ENCODE measurements at regions not wholly inside any gene's neighbourhood (a gene's known extent, or its start where the extent isn't known, plus 50 kb on each side); places are given as distances from the start of the nearest gene placed in this dataset.

- H2BK15ac ChIP-seq (ENCODE audit: low read length): no peak overlapping the region
- no peak overlapping the region for H3K14ac ChIP-seq (ENCODE audit: low read length)
- no peak overlapping the region for H4K8ac ChIP-seq (ENCODE audit: low read depth, low read length)
- no peak overlapping the region for H2BK12ac ChIP-seq (ENCODE audit: low read length)
- peaks cover 0 to 2% of the 10 kb centered on the region in 2 donors for H3K4me1 ChIP-seq (ENCODE audit: control insufficient read depth in 2 of 2, insufficient read depth in 1 of 2, low read depth in 1 of 2, low read length in 2 of 2)
- no peaks in the 10 kb centered on the region for H3K9me3 ChIP-seq (replicated peaks in 1 of 2; ENCODE audit: control insufficient read depth in 2 of 2, insufficient read depth in 1 of 2, low read depth in 1 of 2, low read length in 2 of 2)
- H3K9ac ChIP-seq (ENCODE audit: low read depth, low read length, poor library complexity): no peak overlapping the region
- no peak overlapping the region for H3K23ac ChIP-seq (ENCODE audit: low read depth, low read length, poor library complexity)
- no CpG with 5 or more reads among the region's 2 CpGs for WGBS, 2 donors (ENCODE audit: extremely low coverage in 2 of 2, insufficient read length in 2 of 2, insufficient replicate concordance in 1 of 2)
- DNase-seq (ENCODE audit: low spot score): no peak
- no peak overlapping the region for H3K27ac ChIP-seq (replicated peaks; ENCODE audit: low read length)
- no peak overlapping the region for H2AFZ ChIP-seq (ENCODE audit: low read length)
- H3K4me3 ChIP-seq (ENCODE audit: low read length in 2 of 2): no peak overlapping the region
- H3K79me1 ChIP-seq (ENCODE audit: low read depth, low read length): no peaks in the 10 kb centered on the region
- no peak overlapping the region for H3K4ac ChIP-seq (ENCODE audit: low read length)
- no peak overlapping the region for H4K91ac ChIP-seq (ENCODE audit: low read depth, low read length, poor library complexity)
- H3K36me3 ChIP-seq (replicated peaks in 1 of 2; ENCODE audit: control insufficient read depth in 2 of 2, insufficient read depth in 2 of 2, low read length in 2 of 2): no peaks in the 10 kb centered on the region
- no peak overlapping the region for H2AK5ac ChIP-seq (ENCODE audit: low read depth, low read length)
- no peak overlapping the region for H3K4me2 ChIP-seq (ENCODE audit: insufficient read depth, low read length, poor library complexity, severe bottlenecking)
- no peak overlapping the region for H3K18ac ChIP-seq (ENCODE audit: low read length)
- no peaks in the 10 kb centered on the region for H3K27me3 ChIP-seq (ENCODE audit: control insufficient read depth in 3 of 3, insufficient read depth in 3 of 3, low read depth in 1 of 3, low read length in 3 of 3)
- no peak overlapping the region for H2BK5ac ChIP-seq (ENCODE audit: low read length)
- no peak overlapping the region for H2BK120ac ChIP-seq (ENCODE audit: low read depth, low read length)
Measured at GRCh38 chr18:43887491-43887890, 610.2 kb upstream of the SYT4 start.

- H4K91ac ChIP-seq (ENCODE audit: low read depth, low read length, poor library complexity): no peak overlapping the region
- no CpG with 5 or more reads among the region's 3 CpGs for WGBS, 2 donors (ENCODE audit: extremely low coverage in 2 of 2, insufficient read length in 2 of 2, insufficient replicate concordance in 1 of 2)
Measured at GRCh38 chr18:43888598-43888997, 611.3 kb upstream of the SYT4 start.

GRCh38 chr18:43893001-43893637, 615.8 kb upstream of the SYT4 start:
- no peak overlapping the region for H2BK15ac ChIP-seq (ENCODE audit: low read length)
- H4K91ac ChIP-seq (ENCODE audit: low read depth, low read length, poor library complexity): no peak overlapping the region
- H2AFZ ChIP-seq (ENCODE audit: low read length): no peak overlapping the region
- H3K14ac ChIP-seq (ENCODE audit: low read length): no peak overlapping the region
- no peak overlapping the region for H2BK120ac ChIP-seq (ENCODE audit: low read depth, low read length)
- H3K27me3 ChIP-seq (ENCODE audit: control insufficient read depth in 3 of 3, insufficient read depth in 3 of 3, low read depth in 1 of 3, low read length in 3 of 3): no peaks in the 10 kb centered on the region
- no peaks in the 10 kb centered on the region for H3K36me3 ChIP-seq (replicated peaks in 1 of 2; ENCODE audit: control insufficient read depth in 2 of 2, insufficient read depth in 2 of 2, low read length in 2 of 2)
- no peak overlapping the region for H2BK12ac ChIP-seq (ENCODE audit: low read length)
- no peak overlapping the region for H3K9ac ChIP-seq (ENCODE audit: low read depth, low read length, poor library complexity)
- WGBS, 2 donors (ENCODE audit: extremely low coverage in 2 of 2, insufficient read length in 2 of 2, insufficient replicate concordance in 1 of 2): no CpG with 5 or more reads among the region's 5 CpGs
- H3K4ac ChIP-seq (ENCODE audit: low read length): no peak overlapping the region
- no peak overlapping the region for H2AK5ac ChIP-seq (ENCODE audit: low read depth, low read length)
- H3K23ac ChIP-seq (ENCODE audit: low read depth, low read length, poor library complexity): no peak overlapping the region
- no peak overlapping the region for H2BK5ac ChIP-seq (ENCODE audit: low read length)
- H3K9me3 ChIP-seq (replicated peaks in 1 of 2; ENCODE audit: control insufficient read depth in 2 of 2, insufficient read depth in 1 of 2, low read depth in 1 of 2, low read length in 2 of 2): peaks cover 0 to 1% of the 10 kb centered on the region in 2 donors
- no peak overlapping the region for H4K8ac ChIP-seq (ENCODE audit: low read depth, low read length)
- H3K4me3 ChIP-seq (ENCODE audit: low read length in 2 of 2): no peak overlapping the region
- H3K4me2 ChIP-seq (ENCODE audit: insufficient read depth, low read length, poor library complexity, severe bottlenecking): no peak overlapping the region
- H3K79me1 ChIP-seq (ENCODE audit: low read depth, low read length): no peaks in the 10 kb centered on the region
- H3K4me1 ChIP-seq (ENCODE audit: control insufficient read depth in 2 of 2, insufficient read depth in 1 of 2, low read depth in 1 of 2, low read length in 2 of 2): no peaks in the 10 kb centered on the region
- H3K27ac ChIP-seq (replicated peaks; ENCODE audit: low read length): no peak overlapping the region
- no peak overlapping the region for H3K18ac ChIP-seq (ENCODE audit: low read length)
- DNase-seq (ENCODE audit: low spot score): no peak

More at GRCh38 chr18:43888598-43888997, 611.3 kb upstream of the SYT4 start:
- no peak overlapping the region for H3K4me3 ChIP-seq (ENCODE audit: low read length in 2 of 2)
- no peak overlapping the region for H3K4me2 ChIP-seq (ENCODE audit: insufficient read depth, low read length, poor library complexity, severe bottlenecking)
- no peak overlapping the region for H3K4ac ChIP-seq (ENCODE audit: low read length)
- no peak overlapping the region for H2BK120ac ChIP-seq (ENCODE audit: low read depth, low read length)
- H3K79me1 ChIP-seq (ENCODE audit: low read depth, low read length): no peaks in the 10 kb centered on the region
- H3K27me3 ChIP-seq (ENCODE audit: control insufficient read depth in 3 of 3, insufficient read depth in 3 of 3, low read depth in 1 of 3, low read length in 3 of 3): no peaks in the 10 kb centered on the region
- no peaks in the 10 kb centered on the region for H3K36me3 ChIP-seq (replicated peaks in 1 of 2; ENCODE audit: control insufficient read depth in 2 of 2, insufficient read depth in 2 of 2, low read length in 2 of 2)
- peaks cover 0 to 2% of the 10 kb centered on the region in 2 donors for H3K4me1 ChIP-seq (ENCODE audit: control insufficient read depth in 2 of 2, insufficient read depth in 1 of 2, low read depth in 1 of 2, low read length in 2 of 2)
- H2BK12ac ChIP-seq (ENCODE audit: low read length): no peak overlapping the region
- no peak overlapping the region for H3K9ac ChIP-seq (ENCODE audit: low read depth, low read length, poor library complexity)
- no peak overlapping the region for H3K27ac ChIP-seq (replicated peaks; ENCODE audit: low read length)
- no peaks in the 10 kb centered on the region for H3K9me3 ChIP-seq (replicated peaks in 1 of 2; ENCODE audit: control insufficient read depth in 2 of 2, insufficient read depth in 1 of 2, low read depth in 1 of 2, low read length in 2 of 2)
- no peak overlapping the region for H2BK15ac ChIP-seq (ENCODE audit: low read length)
- H3K14ac ChIP-seq (ENCODE audit: low read length): no peak overlapping the region
- no peak overlapping the region for H3K23ac ChIP-seq (ENCODE audit: low read depth, low read length, poor library complexity)
- no peak for DNase-seq (ENCODE audit: low spot score)
- no peak overlapping the region for H2AFZ ChIP-seq (ENCODE audit: low read length)
- no peak overlapping the region for H2BK5ac ChIP-seq (ENCODE audit: low read length)
- no peak overlapping the region for H3K18ac ChIP-seq (ENCODE audit: low read length)
- no peak overlapping the region for H4K8ac ChIP-seq (ENCODE audit: low read depth, low read length)
- no peak overlapping the region for H2AK5ac ChIP-seq (ENCODE audit: low read depth, low read length)

DNA sequence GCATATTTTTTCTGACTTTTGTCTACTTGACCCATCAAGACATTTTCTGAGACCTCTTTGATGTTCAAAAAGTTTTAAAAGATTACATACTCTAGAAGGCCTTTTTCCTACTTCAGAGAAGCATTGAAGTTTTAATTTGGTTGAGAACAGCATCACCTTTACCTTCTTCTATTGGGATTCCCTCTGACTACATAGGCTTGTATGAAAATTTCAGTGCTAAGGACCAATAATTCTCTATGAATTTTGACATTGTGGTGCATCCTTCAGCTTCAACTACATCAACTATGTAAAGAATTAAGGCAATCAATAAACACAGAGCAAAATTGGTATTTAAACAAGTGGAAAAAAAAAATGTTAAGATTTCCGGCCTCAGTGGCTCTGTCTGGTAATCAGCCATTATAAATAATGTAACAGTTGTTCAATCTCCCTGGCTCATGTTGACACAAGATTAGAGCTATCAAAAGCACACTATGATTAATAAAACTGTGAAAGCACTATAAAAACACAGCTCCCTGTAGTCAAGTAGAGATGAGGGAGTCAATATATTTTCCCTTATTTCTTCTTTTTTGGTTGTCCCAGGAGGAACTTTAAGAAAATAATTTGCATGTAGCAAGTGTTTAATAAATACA, 627.0 kb upstream of the SYT4 start:
- WGBS, 2 donors (ENCODE audit: extremely low coverage in 2 of 2, insufficient read length in 2 of 2, insufficient replicate concordance in 1 of 2): no CpG with 5 or more reads among the region's 1 CpG
- Histone ChIP-seq H3K23ac (ENCODE audit: low read depth, low read length, poor library complexity) (no peak overlapping the region), H4K8ac (ENCODE audit: low read depth, low read length) (no peak overlapping the region)

More for the DNA sequence above, 627.0 kb upstream of the SYT4 start:
- DNase-seq (ENCODE audit: low spot score): no peak
- H2AK5ac ChIP-seq (ENCODE audit: low read depth, low read length): no peak overlapping the region
- no peaks in the 10 kb centered on the region for H3K9me3 ChIP-seq (replicated peaks in 1 of 2; ENCODE audit: control insufficient read depth in 2 of 2, insufficient read depth in 1 of 2, low read depth in 1 of 2, low read length in 2 of 2)
- no peak overlapping the region for H3K4me2 ChIP-seq (ENCODE audit: insufficient read depth, low read length, poor library complexity, severe bottlenecking)
- H4K91ac ChIP-seq (ENCODE audit: low read depth, low read length, poor library complexity): no peak overlapping the region
- no peak overlapping the region for H3K4ac ChIP-seq (ENCODE audit: low read length)
- H2AFZ ChIP-seq (ENCODE audit: low read length): no peak overlapping the region
- peaks cover 2% of the 10 kb centered on the region for H3K79me1 ChIP-seq (ENCODE audit: low read depth, low read length)
- no peaks in the 10 kb centered on the region for H3K27me3 ChIP-seq (ENCODE audit: control insufficient read depth in 3 of 3, insufficient read depth in 3 of 3, low read depth in 1 of 3, low read length in 3 of 3)
- no peak overlapping the region for H3K4me3 ChIP-seq (ENCODE audit: low read length in 2 of 2)
- no peaks in the 10 kb centered on the region for H3K4me1 ChIP-seq (ENCODE audit: control insufficient read depth in 2 of 2, insufficient read depth in 1 of 2, low read depth in 1 of 2, low read length in 2 of 2)
- H3K27ac ChIP-seq (replicated peaks; ENCODE audit: low read length): no peak overlapping the region
- no peak overlapping the region for H2BK120ac ChIP-seq (ENCODE audit: low read depth, low read length)
- no peak overlapping the region for H3K14ac ChIP-seq (ENCODE audit: low read length)
- no peak overlapping the region for H2BK12ac ChIP-seq (ENCODE audit: low read length)
- H2BK5ac ChIP-seq (ENCODE audit: low read length): no peak overlapping the region
- no peak overlapping the region for H3K9ac ChIP-seq (ENCODE audit: low read depth, low read length, poor library complexity)
- no peak overlapping the region for H2BK15ac ChIP-seq (ENCODE audit: low read length)
- H3K18ac ChIP-seq (ENCODE audit: low read length): no peak overlapping the region
- no peaks in the 10 kb centered on the region for H3K36me3 ChIP-seq (replicated peaks in 1 of 2; ENCODE audit: control insufficient read depth in 2 of 2, insufficient read depth in 2 of 2, low read length in 2 of 2)
